ENCODE measurements at regions not wholly inside any gene's neighbourhood (a gene's known extent, or its start where the extent isn't known, plus 50 kb on each side); places are given as distances from the start of the nearest gene placed in this dataset.
A peak's percentile ranks its signal among the peaks of the same experiment; 100 is the strongest.

- DNase-seq (ENCODE audit: low read depth, low spot score): no peak
Measured at GRCh38 chr6:141677598-141678211, 455.0 kb upstream of the GJE1 start.

GRCh38 chr6:141675957-141676356 is 456.8 kb upstream of the GJE1 start:
- no peak for DNase-seq (ENCODE audit: low read depth, low spot score)

- DNase-seq (ENCODE audit: low read depth, low spot score): no peak
Measured at GRCh38 chr6:141669141-141669540, 463.6 kb upstream of the GJE1 start.

- DNase-seq (ENCODE audit: low read depth, low spot score): peak; percentile 33
Measured at GRCh38 chr6:141667580-141668309, 465.0 kb upstream of the GJE1 start.

GRCh38 chr6:141666187-141666586 is 466.5 kb upstream of the GJE1 start:
- DNase-seq (ENCODE audit: low read depth, low spot score): no peak

GRCh38 chr6:141664744-141665143 is 468.0 kb upstream of the GJE1 start:
- no peak for DNase-seq (ENCODE audit: low read depth, low spot score)

GRCh38 chr6:141659582-141659981 is 473.1 kb upstream of the GJE1 start:
- DNase-seq (ENCODE audit: low read depth, low spot score): no peak

GRCh38 chr6:141658696-141659095 is 474.0 kb upstream of the GJE1 start:
- no peak for DNase-seq (ENCODE audit: low read depth, low spot score)

GRCh38 chr6:141657812-141658211 is 474.9 kb upstream of the GJE1 start:
- no peak for DNase-seq (ENCODE audit: low read depth, low spot score)

GRCh38 chr6:141653590-141653989 is 479.1 kb upstream of the GJE1 start:
- no peak for DNase-seq (ENCODE audit: low read depth, low spot score)

GRCh38 chr6:141641951-141642350 is 490.8 kb upstream of the GJE1 start:
- DNase-seq (ENCODE audit: low read depth, low spot score): no peak

GRCh38 chr6:141641406-141641805 is 491.3 kb upstream of the GJE1 start:
- no peak for DNase-seq (ENCODE audit: low read depth, low spot score)

GRCh38 chr6:141635621-141636020 is 497.1 kb upstream of the GJE1 start:
- DNase-seq (ENCODE audit: low read depth, low spot score): no peak

GRCh38 chr6:141634269-141634668 is 498.5 kb upstream of the GJE1 start:
- no peak for DNase-seq (ENCODE audit: low read depth, low spot score)

- no peak for DNase-seq (ENCODE audit: low read depth, low spot score)
Measured at GRCh38 chr6:141624301-141624700, 508.4 kb upstream of the GJE1 start.

GRCh38 chr6:141618180-141618581 is 514.5 kb upstream of the GJE1 start:
- DNase-seq (ENCODE audit: low read depth, low spot score): peak; percentile 70

GRCh38 chr6:141610741-141611140 is 522.0 kb upstream of the GJE1 start:
- peak; percentile 9 for DNase-seq (ENCODE audit: low read depth, low spot score)

- DNase-seq (ENCODE audit: low read depth, low spot score): peak; percentile 13
Measured at GRCh38 chr6:141607956-141608355, 524.8 kb upstream of the GJE1 start.

GRCh38 chr6:141598487-141598886 is 534.2 kb upstream of the GJE1 start:
- DNase-seq (ENCODE audit: low read depth, low spot score): no peak

- DNase-seq (ENCODE audit: low read depth, low spot score): no peak
Measured at GRCh38 chr6:141594874-141595273, 537.9 kb upstream of the GJE1 start.

- DNase-seq (ENCODE audit: low read depth, low spot score): no peak
Measured at GRCh38 chr6:141593311-141593710, 539.4 kb upstream of the GJE1 start.

- DNase-seq (ENCODE audit: low read depth, low spot score): no peak
Measured at GRCh38 chr6:141587482-141588266, 545.1 kb upstream of the GJE1 start.

Measured in ELF-1 (cell line).